Transverse colon (tissue), 4 donors: ENCODE measurements at regions not wholly inside any gene's neighbourhood (a gene's known extent, or its start where the extent isn't known, plus 50 kb on each side); places are given as distances from the start of the nearest gene placed in this dataset.

Experiments used
- CTCF ChIP-seq, 5 experiments: fragments of 200-600 bp in 3 of 5; fragments of 450-650 bp in 2 of 5; sonication (generic) in 3 of 5; IDR thresholded peaks; 1 replicate in 2 of 5; 2 replicates in 3 of 5; pipeline ENCODE4 v1.5.1; 2016 to 2017; ENCODE audit warnings: antibody characterized with exemption in 5 of 5, inconsistent platforms in 3 of 5, mild to moderate bottlenecking in 2 of 5, moderate library complexity in 1 of 5
- POLR2A ChIP-seq: fragments of 450-650 bp; IDR thresholded peaks from one replicate; pipeline ENCODE4 v1.6.1; 2016; ENCODE audit warnings: antibody characterized with exemption, mild to moderate bottlenecking, moderate library complexity
- POLR2AphosphoS5 ChIP-seq, 3 donors: sonication (generic); formaldehyde crosslinking; IDR thresholded peaks; one replicate each; pipeline ENCODE4 v1.6.1; 2016; ENCODE audit warnings: antibody characterized with exemption in 3 of 3

GRCh38 chr10:58050575-58050974 lies 217.1 kb downstream of the IPMK start:
- TF ChIP-seq CTCF (IDR thresholded peaks at IDR 0.05) = no peak
- TF ChIP-seq POLR2A = no peak
- TF ChIP-seq POLR2AphosphoS5 (IDR thresholded peaks at IDR 0.05) = no peak
